MM.1S (cell line): ENCODE measurements at regions not wholly inside any gene's neighbourhood (a gene's known extent, or its start where the extent isn't known, plus 50 kb on each side); places are given as distances from the start of the nearest gene placed in this dataset.

Experiments
- DNase-seq: peaks from one replicate; pipeline ENCODE4 v3.0.0-alpha.2; 2015
- H2AFZ ChIP-seq: fragments of 300-600 bp; sonication (generic); 2 replicates; pipeline ENCODE4 v1.6.0; 2016; ENCODE audit warnings: antibody characterized with exemption, low read length
- H3F3A ChIP-seq: fragments of 300-600 bp; sonication (generic); 2 replicates; pipeline ENCODE4 v1.6.1; 2016; ENCODE audit warnings: mild to moderate bottlenecking, antibody characterized with exemption, low read length, moderate library complexity, mixed read lengths; ENCODE audit not compliant: insufficient read depth
- H3K27ac ChIP-seq: fragments of 300-600 bp; sonication (generic); 2 replicates; pipeline ENCODE4 v1.5.1; 2016; ENCODE audit warnings: mild to moderate bottlenecking, low read length
- H3K27me3 ChIP-seq: fragments of 300-600 bp; sonication (generic); replicated peaks from 2 replicates; pipeline ENCODE4 v1.6.0; 2016; ENCODE audit warnings: low read length; ENCODE audit not compliant: insufficient read depth
- H3K36me3 ChIP-seq: fragments of 300-600 bp; sonication (generic); replicated peaks from 2 replicates; pipeline ENCODE4 v1.6.1; 2016; ENCODE audit warnings: mild to moderate bottlenecking, low read length, mixed read lengths; ENCODE audit not compliant: insufficient read depth
- H3K4me1 ChIP-seq: fragments of 300-600 bp; sonication (generic); 2 replicates; pipeline ENCODE4 v1.6.1; 2016; ENCODE audit warnings: low read length, mixed read lengths
- H3K4me2 ChIP-seq: fragments of 300-600 bp; sonication (generic); 2 replicates; pipeline ENCODE4 v1.6.0; 2016; ENCODE audit warnings: low read depth, low read length
- H3K4me3 ChIP-seq: fragments of 300-600 bp; sonication (generic); 2 replicates; pipeline ENCODE4 v1.5.1; 2016; ENCODE audit warnings: low read length, mixed read lengths
- H3K79me2 ChIP-seq: fragments of 300-600 bp; sonication (generic); 2 replicates; pipeline ENCODE4 v1.6.1; 2016; ENCODE audit warnings: mixed run types, low read length, mixed read lengths
- H3K9ac ChIP-seq: fragments of 300-600 bp; sonication (generic); 2 replicates; pipeline ENCODE4 v1.6.1; 2016; ENCODE audit warnings: low read length, mixed read lengths
- H3K9me2 ChIP-seq: fragments of 300-600 bp; sonication (generic); replicated peaks from 2 replicates; pipeline ENCODE4 v1.6.1; 2016; ENCODE audit warnings: mild to moderate bottlenecking, low read length, mixed read lengths; ENCODE audit not compliant: insufficient read depth
- H3K9me3 ChIP-seq: fragments of 300-600 bp; sonication (generic); replicated peaks from 2 replicates; pipeline ENCODE4 v1.6.1; 2016; ENCODE audit warnings: mild to moderate bottlenecking, low read length, mixed read lengths; ENCODE audit not compliant: insufficient read depth
- H4K20me1 ChIP-seq: fragments of 300-600 bp; sonication (generic); 2 replicates; pipeline ENCODE4 v1.6.1; 2016; ENCODE audit warnings: mild to moderate bottlenecking, low read length, moderate library complexity, mixed read lengths; ENCODE audit not compliant: insufficient read depth
- CTCF ChIP-seq: fragments of 300-600 bp; sonication (generic); IDR thresholded peaks from 2 replicates; pipeline ENCODE4 v1.5.1; 2016; ENCODE audit warnings: antibody characterized with exemption, low read length, mixed read lengths
- EZH2 ChIP-seq: fragments of 300-600 bp; sonication (generic); optimal IDR thresholded peaks from 2 replicates; pipeline ENCODE3; 2017; ENCODE audit warnings: low read depth, mild to moderate bottlenecking, antibody characterized with exemption, low read length, mixed read lengths
- EZH2phosphoT487 ChIP-seq: fragments of 300-600 bp; sonication (generic); IDR thresholded peaks from 2 replicates; pipeline ENCODE4 v1.6.1; 2018; ENCODE audit warnings: antibody characterized with exemption, low read length

- Histone ChIP-seq H3K4me3 (no peak overlapping the region), H3F3A (no peaks in the 10 kb centered on the region), H3K27me3 (peaks cover 56% of the 10 kb centered on the region), H3K9me3 (no peaks in the 10 kb centered on the region), H3K9me2 (no peaks in the 10 kb centered on the region), H4K20me1 (no peaks in the 10 kb centered on the region), H3K36me3 (no peaks in the 10 kb centered on the region), H3K4me2 (no peak overlapping the region), H3K4me1 (no peaks in the 10 kb centered on the region), H2AFZ (no peak overlapping the region), H3K79me2 (no peaks in the 10 kb centered on the region), H3K27ac (no peak overlapping the region), H3K9ac (no peak overlapping the region)
- no peak for DNase-seq
- TF ChIP-seq CTCF (no peak), EZH2phosphoT487 (no peak), EZH2 (no peak)
Observed at GRCh38 chr10:33657154-33657908, 322.9 kb upstream of the NRP1 start.

GRCh38 chr10:33655921-33656320 is 321.5 kb upstream of the NRP1 start:
- no peak for DNase-seq
- no peaks in the 10 kb centered on the region for H3F3A ChIP-seq
- no peaks in the 10 kb centered on the region for H3K79me2 ChIP-seq
- no peaks in the 10 kb centered on the region for H3K9me3 ChIP-seq
- H3K9ac ChIP-seq: no peak overlapping the region
- no peaks in the 10 kb centered on the region for H3K9me2 ChIP-seq
- H3K27ac ChIP-seq: no peak overlapping the region
- no peaks in the 10 kb centered on the region for H4K20me1 ChIP-seq
- H3K4me3 ChIP-seq: no peak overlapping the region
- TF ChIP-seq CTCF (no peak), EZH2phosphoT487 (no peak), EZH2 (no peak)
- no peaks in the 10 kb centered on the region for H3K4me1 ChIP-seq
- no peak overlapping the region for H2AFZ ChIP-seq
- no peak overlapping the region for H3K4me2 ChIP-seq
- H3K27me3 ChIP-seq: peaks cover 57% of the 10 kb centered on the region
- H3K36me3 ChIP-seq: no peaks in the 10 kb centered on the region

- no peak overlapping the region for H3K4me2 ChIP-seq
- peaks cover 58% of the 10 kb centered on the region for H3K27me3 ChIP-seq
- DNase-seq: peak; percentile 59
- no peak overlapping the region for H2AFZ ChIP-seq
- H3K36me3 ChIP-seq: no peaks in the 10 kb centered on the region
- H3K9me2 ChIP-seq: no peaks in the 10 kb centered on the region
- TF ChIP-seq EZH2phosphoT487: 0 out of 2 replicates have a peak, but pooled peaks have one; percentile 61
- no peak for TF ChIP-seq EZH2
- no peak for TF ChIP-seq CTCF
- no peak overlapping the region for H3K4me3 ChIP-seq
- H3K9ac ChIP-seq: no peak overlapping the region
- no peaks in the 10 kb centered on the region for H3K79me2 ChIP-seq
- H3K27ac ChIP-seq: no peak overlapping the region
- no peaks in the 10 kb centered on the region for H3K9me3 ChIP-seq
- H4K20me1 ChIP-seq: no peaks in the 10 kb centered on the region
- no peaks in the 10 kb centered on the region for H3F3A ChIP-seq
- H3K4me1 ChIP-seq: no peaks in the 10 kb centered on the region
Observed at GRCh38 chr10:33655165-33655815, 320.8 kb upstream of the NRP1 start.
